Colonic mucosa (tissue), 4 donors: ENCODE measurements at regions not wholly inside any gene's neighbourhood (a gene's known extent, or its start where the extent isn't known, plus 50 kb on each side); places are given as distances from the start of the nearest gene placed in this dataset.

ENCODE experiments used
- DNase-seq: peaks from one replicate; pipeline ENCODE4 v3.0.0-alpha.2; 2020
- H3K27ac ChIP-seq: fragments of 200-600 bp; one replicate; pipeline ENCODE4 v1.8.0; 2021
- H3K27me3 ChIP-seq: fragments of 200-600 bp; one replicate; pipeline ENCODE4 v1.8.0; 2021
- H3K36me3 ChIP-seq: fragments of 200-600 bp; one replicate; pipeline ENCODE4 v1.8.0; 2021
- H3K4me1 ChIP-seq: fragments of 200-600 bp; one replicate; pipeline ENCODE4 v1.8.0; 2021; ENCODE audit warnings: mild to moderate bottlenecking
- H3K4me3 ChIP-seq: fragments of 200-600 bp; one replicate; pipeline ENCODE4 v1.8.0; 2021
- H3K9ac ChIP-seq, 2 donors: one replicate each; pipeline ENCODE4 v1.7.0; 2013; ENCODE audit warnings: control low read depth in 2 of 2, low read depth in 2 of 2, low read length in 2 of 2
- H3K9me3 ChIP-seq: fragments of 200-600 bp; one replicate; pipeline ENCODE4 v1.8.0; 2021
- CTCF ChIP-seq: fragments of 200-600 bp; IDR thresholded peaks from one replicate; pipeline ENCODE4 v1.8.0; 2022; ENCODE audit warnings: antibody characterized with exemption, mild to moderate bottlenecking
- intact Hi-C: fragments of 100-400 bp; cut with DNase I; formaldehyde crosslinking; loops from one replicate; pipeline ENCODE4 v1.14.1; 2022
- donor health status: healthy.
- donor health status: DM: no; HTN: no; CAD: no.
- donor health status: DM: no; HTN: no; CAD: no.

GRCh38 chr11:134482865-134483264, 70.8 kb upstream of the B3GAT1 start:
- Histone ChIP-seq H3K27ac (no peak overlapping the region), H3K9ac (no peak overlapping the region), H3K4me1 (no peaks in the 10 kb centered on the region), H3K36me3 (no peaks in the 10 kb centered on the region), H3K9me3 (no peaks in the 10 kb centered on the region), H3K4me3 (no peak overlapping the region), H3K27me3 (no peaks in the 10 kb centered on the region)
- TF ChIP-seq CTCF: no peak
- intact Hi-C loops: no loop called here
- no peak for DNase-seq

- Histone ChIP-seq H3K36me3 (no peaks in the 10 kb centered on the region), H3K27me3 (no peaks in the 10 kb centered on the region), H3K27ac (no peak overlapping the region), H3K4me1 (no peaks in the 10 kb centered on the region), H3K9me3 (no peaks in the 10 kb centered on the region), H3K4me3 (no peak overlapping the region), H3K9ac (no peak overlapping the region)
- intact Hi-C loops: no loop called here
- TF ChIP-seq CTCF: no peak
- no peak for DNase-seq
Observed at GRCh38 chr11:134481933-134482527, 70.0 kb upstream of the B3GAT1 start.

- no peak overlapping the region for H3K27ac ChIP-seq
- H3K9me3 ChIP-seq: no peaks in the 10 kb centered on the region
- no peaks in the 10 kb centered on the region for H3K36me3 ChIP-seq
- no peaks in the 10 kb centered on the region for H3K4me1 ChIP-seq
- H3K9ac ChIP-seq: no peak overlapping the region
- intact Hi-C loops: no loop called here
- no peaks in the 10 kb centered on the region for H3K27me3 ChIP-seq
- TF ChIP-seq CTCF: no peak
- no peak for DNase-seq
- H3K4me3 ChIP-seq: no peak overlapping the region
Observed at GRCh38 chr11:134481135-134481534, 69.1 kb upstream of the B3GAT1 start.

GRCh38 chr11:134480136-134480712, 68.2 kb upstream of the B3GAT1 start:
- no peak for DNase-seq
- Histone ChIP-seq H3K9me3 (no peaks in the 10 kb centered on the region), H3K27me3 (no peaks in the 10 kb centered on the region), H3K4me3 (no peak overlapping the region), H3K36me3 (no peaks in the 10 kb centered on the region), H3K4me1 (no peaks in the 10 kb centered on the region), H3K9ac (no peak overlapping the region), H3K27ac (no peak overlapping the region)
- intact Hi-C loops: no loop called here
- TF ChIP-seq CTCF: no peak

GRCh38 chr11:134479206-134480135, 67.4 kb upstream of the B3GAT1 start:
- Histone ChIP-seq H3K27ac (no peak overlapping the region), H3K9ac (no peak overlapping the region), H3K4me3 (no peak overlapping the region), H3K36me3 (no peaks in the 10 kb centered on the region), H3K27me3 (no peaks in the 10 kb centered on the region), H3K4me1 (no peaks in the 10 kb centered on the region), H3K9me3 (no peaks in the 10 kb centered on the region)
- no peak for TF ChIP-seq CTCF
- DNase-seq: no peak
- intact Hi-C loops: no loop called here
